ENCODE measurements at regions not wholly inside any gene's neighbourhood (a gene's known extent, or its start where the extent isn't known, plus 50 kb on each side); places are given as distances from the start of the nearest gene placed in this dataset.

- H4K20me1 ChIP-seq (ENCODE audit: insufficient read depth, low read length): no peaks in the 10 kb centered on the region
- H3K9me3 ChIP-seq (ENCODE audit: low read length): no peaks in the 10 kb centered on the region
- no peaks in the 10 kb centered on the region for H3K27me3 ChIP-seq (ENCODE audit: insufficient read depth, low read length)
- H3K4me3 ChIP-seq (ENCODE audit: low read depth, low read length, poor library complexity, severe bottlenecking): no peak overlapping the region
- H3K79me2 ChIP-seq (ENCODE audit: insufficient read depth, low read length): no peaks in the 10 kb centered on the region
- no peaks in the 10 kb centered on the region for H3K9me2 ChIP-seq (ENCODE audit: low read depth, low read length)
- no peaks in the 10 kb centered on the region for H3K4me1 ChIP-seq (ENCODE audit: insufficient read depth, low read length, severe bottlenecking)
- H2AFZ ChIP-seq (ENCODE audit: low read length): no peak overlapping the region
- H3K36me3 ChIP-seq (ENCODE audit: insufficient read depth, low read length): no peaks in the 10 kb centered on the region
- H3F3A ChIP-seq (ENCODE audit: insufficient read depth, low read length): no peaks in the 10 kb centered on the region
- H3K4me2 ChIP-seq (ENCODE audit: low read length): no peak overlapping the region
- no peak overlapping the region for H3K9ac ChIP-seq (ENCODE audit: low read length)
- TF ChIP-seq EZH2 (IDR thresholded peaks at IDR 0.05; ENCODE audit: borderline replicate concordance, low read length) (no peak), CTCF (IDR thresholded peaks at IDR 0.05; ENCODE audit: low read length) (no peak)
- no peak overlapping the region for H3K27ac ChIP-seq (ENCODE audit: low read depth, low read length, poor library complexity, severe bottlenecking)
These were observed 468.1 kb upstream of the FANCL start for GRCh38 chr2:58709274-58709673.

- H2AFZ ChIP-seq (ENCODE audit: low read length): no peak overlapping the region
- no peaks in the 10 kb centered on the region for H3K9me2 ChIP-seq (ENCODE audit: low read depth, low read length)
- no peaks in the 10 kb centered on the region for H3K36me3 ChIP-seq (ENCODE audit: insufficient read depth, low read length)
These were observed 467.4 kb upstream of the FANCL start for GRCh38 chr2:58708565-58708964.

GRCh38 chr2:58702302-58702885 lies 461.3 kb upstream of the FANCL start:
- H3F3A ChIP-seq (ENCODE audit: insufficient read depth, low read length): no peaks in the 10 kb centered on the region
- no peaks in the 10 kb centered on the region for H3K36me3 ChIP-seq (ENCODE audit: insufficient read depth, low read length)
- TF ChIP-seq CTCF (IDR thresholded peaks at IDR 0.05; ENCODE audit: low read length) (no peak), EZH2 (IDR thresholded peaks at IDR 0.05; ENCODE audit: borderline replicate concordance, low read length) (no peak)
- no peaks in the 10 kb centered on the region for H4K20me1 ChIP-seq (ENCODE audit: insufficient read depth, low read length)
- H3K9me2 ChIP-seq (ENCODE audit: low read depth, low read length): no peaks in the 10 kb centered on the region
- H3K9ac ChIP-seq (ENCODE audit: low read length): no peak overlapping the region
- H2AFZ ChIP-seq (ENCODE audit: low read length): no peak overlapping the region
- no peaks in the 10 kb centered on the region for H3K4me1 ChIP-seq (ENCODE audit: insufficient read depth, low read length, severe bottlenecking)
- no peak overlapping the region for H3K4me3 ChIP-seq (ENCODE audit: low read depth, low read length, poor library complexity, severe bottlenecking)
- H3K4me2 ChIP-seq (ENCODE audit: low read length): no peak overlapping the region
- no peaks in the 10 kb centered on the region for H3K9me3 ChIP-seq (ENCODE audit: low read length)
- H3K27ac ChIP-seq (ENCODE audit: low read depth, low read length, poor library complexity, severe bottlenecking): no peak overlapping the region
- no peaks in the 10 kb centered on the region for H3K79me2 ChIP-seq (ENCODE audit: insufficient read depth, low read length)
- H3K27me3 ChIP-seq (ENCODE audit: insufficient read depth, low read length): no peaks in the 10 kb centered on the region

More at GRCh38 chr2:58708565-58708964, 467.4 kb upstream of the FANCL start:
- no peak for TF ChIP-seq CTCF (IDR thresholded peaks at IDR 0.05; ENCODE audit: low read length)
- no peak for TF ChIP-seq EZH2 (IDR thresholded peaks at IDR 0.05; ENCODE audit: borderline replicate concordance, low read length)
- Histone ChIP-seq H3K4me3 (ENCODE audit: low read depth, low read length, poor library complexity, severe bottlenecking) (no peak overlapping the region), H3K9me3 (ENCODE audit: low read length) (no peaks in the 10 kb centered on the region), H3K9ac (ENCODE audit: low read length) (no peak overlapping the region), H4K20me1 (ENCODE audit: insufficient read depth, low read length) (no peaks in the 10 kb centered on the region), H3K79me2 (ENCODE audit: insufficient read depth, low read length) (no peaks in the 10 kb centered on the region), H3K4me2 (ENCODE audit: low read length) (no peak overlapping the region), H3K4me1 (ENCODE audit: insufficient read depth, low read length, severe bottlenecking) (no peaks in the 10 kb centered on the region), H3K27me3 (ENCODE audit: insufficient read depth, low read length) (no peaks in the 10 kb centered on the region), H3K27ac (ENCODE audit: low read depth, low read length, poor library complexity, severe bottlenecking) (no peak overlapping the region), H3F3A (ENCODE audit: insufficient read depth, low read length) (no peaks in the 10 kb centered on the region)

Measured in OCI-LY1 (cell line).